HCT116 (cell line): ENCODE measurements at regions not wholly inside any gene's neighbourhood (a gene's known extent, or its start where the extent isn't known, plus 50 kb on each side); places are given as distances from the start of the nearest gene placed in this dataset.

Experiments
- ATAC-seq: fragments of 200-7000 bp; cut with Tn5 transposase; 2 replicates; pipeline ENCODE4 v1.9.1; 2020; ENCODE audit warnings: mild to moderate bottlenecking, moderate library complexity
- BruUV-seq: library from RNA; stranded (reverse); fragments of 400-500 nt; replicated peaks from 2 replicates; lab custom pipeline; 2021; lab: Mats Ljungman, UMichigan
- CTCF ChIA-PET: fragments of 300-600 bp; sonication (Branson Sonifier 250); formaldehyde crosslinking; loops from one replicate; lab custom pipeline; 2021; ENCODE audit warnings: antibody characterized with exemption; lab: Charles Lee
- POLR2A ChIA-PET: fragments of 300-600, 350-600 bp; sonication (Branson Sonifier 250); formaldehyde crosslinking; loops from one replicate; lab custom pipeline; 2021; ENCODE audit warnings: antibody characterized with exemption; lab: Charles Lee
- RAD21 ChIA-PET, 2 experiments: fragments of 300-600 bp; sonication (Branson Sonifier 250); formaldehyde crosslinking; loops; one replicate each; lab custom pipeline; 2023; ENCODE audit warnings: low total read pairs in 2 of 2; ENCODE audit not compliant: uncharacterized antibody in 2 of 2, unreplicated experiment in 2 of 2, low non-redundant PET in 1 of 2; lab: Charles Lee
- DNase-seq: peaks from one replicate; pipeline ENCODE4 v3.0.0-alpha.2; 2010; ENCODE audit warnings: low read depth, low spot score
- H2AFZ ChIP-seq: fragments of 200-600 bp; shearing (Covaris generic), sonication (generic); 2 replicates; pipeline ENCODE4 v1.6.1; 2017; ENCODE audit warnings: low read depth, mixed run types, mixed read lengths, antibody characterized with exemption, low read length; ENCODE audit not compliant: poor library complexity, severe bottlenecking
- H3K27ac ChIP-seq: 2 replicates; pipeline ENCODE4 v1.5.1; 2012; ENCODE audit warnings: low read depth, low read length
- H3K27me3 ChIP-seq: fragments of 200-600 bp; sonication (generic); 2 replicates; pipeline ENCODE4 v1.6.1; 2016; ENCODE audit warnings: mixed run types, low read length, mixed read lengths; ENCODE audit not compliant: insufficient read depth
- H3K36me3 ChIP-seq, 2 experiments: fragments of 200-500 bp in 1 of 2; fragments of 200-600 bp in 1 of 2; sonication (Bioruptor generic) in 1 of 2; sonication (generic) in 1 of 2; 2 replicates each; pipeline versions ENCODE4 v1.5.1 to v1.6.1; 2014 to 2016; ENCODE audit warnings: low read length in 2 of 2, inconsistent platforms in 1 of 2, mixed read lengths in 1 of 2, mixed run types in 1 of 2; ENCODE audit not compliant: insufficient read depth in 2 of 2, control insufficient read depth in 1 of 2
- H3K4me1 ChIP-seq, 2 experiments: fragments of 200-600 bp in 1 of 2; sonication (generic) in 1 of 2; 2 replicates each; pipeline versions ENCODE4 v1.5.1 to v1.6.1; 2012 to 2017; ENCODE audit warnings: low read length in 2 of 2, inconsistent platforms in 1 of 2, mild to moderate bottlenecking in 1 of 2, mixed read lengths in 1 of 2, mixed run types in 1 of 2, moderate library complexity in 1 of 2; ENCODE audit not compliant: insufficient read depth in 2 of 2, control insufficient read depth in 1 of 2
- H3K4me2 ChIP-seq: fragments of 200-600 bp; sonication (generic); 2 replicates; pipeline ENCODE4 v1.6.1; 2017; ENCODE audit warnings: mixed run types, low read length, mixed read lengths
- H3K4me3 ChIP-seq, 2 experiments: fragments of 200-600 bp in 1 of 2; sonication (generic) in 1 of 2; replicated peaks in 1 of 2; 2 replicates each; pipeline ENCODE4 v1.5.1; 2011 to 2016; ENCODE audit warnings: low read length in 2 of 2, control low read depth in 1 of 2, low read depth in 1 of 2, mild to moderate bottlenecking in 1 of 2, mixed read lengths in 1 of 2, mixed run types in 1 of 2
- H3K79me2 ChIP-seq: fragments of 200-600 bp; sonication (generic); 2 replicates; pipeline ENCODE4 v1.6.1; 2017; ENCODE audit warnings: mild to moderate bottlenecking, mixed run types, low read length, moderate library complexity, mixed read lengths; ENCODE audit not compliant: insufficient read depth
- H3K9ac ChIP-seq: fragments of 200-600 bp; sonication (generic); 2 replicates; pipeline ENCODE4 v1.6.1; 2016; ENCODE audit warnings: low read length, mixed read lengths
- H3K9me2 ChIP-seq: fragments of 200-600 bp; sonication (generic), shearing (Covaris generic); 2 replicates; pipeline ENCODE4 v1.6.1; 2017; ENCODE audit warnings: mixed run types, mild to moderate bottlenecking, moderate library complexity; ENCODE audit not compliant: insufficient read depth
- H3K9me3 ChIP-seq, 2 experiments: fragments of 200-500 bp in 1 of 2; fragments of 200-600 bp in 1 of 2; sonication (Bioruptor generic) in 1 of 2; sonication (generic) in 1 of 2; 2 replicates each; pipeline ENCODE4 v1.6.1; 2014 to 2017; ENCODE audit warnings: low read length in 2 of 2, mixed read lengths in 2 of 2, inconsistent platforms in 1 of 2, low read depth in 1 of 2, mild to moderate bottlenecking in 1 of 2, mixed run types in 1 of 2, moderate library complexity in 1 of 2; ENCODE audit not compliant: control insufficient read depth in 1 of 2, insufficient read depth in 1 of 2
- H4K20me1 ChIP-seq: fragments of 200-600 bp; sonication (generic), shearing (Covaris generic); 2 replicates; pipeline ENCODE4 v1.6.1; 2017; ENCODE audit warnings: mixed run types, mild to moderate bottlenecking, moderate library complexity; ENCODE audit not compliant: insufficient read depth
- CEBPB ChIP-seq: IDR thresholded peaks from 2 replicates; pipeline ENCODE4 v1.6.1; 2012; ENCODE audit warnings: low read depth
- FOSL1 ChIP-seq: IDR thresholded peaks from 2 replicates; pipeline ENCODE4 v1.6.1; 2012; ENCODE audit warnings: low read depth
- POLR2A ChIP-seq: IDR thresholded peaks from 2 replicates; pipeline ENCODE4 v1.7.0; 2011; ENCODE audit warnings: borderline replicate concordance; ENCODE audit not compliant: insufficient read depth, insufficient read length; ENCODE audit errors: extremely low read depth
- POLR2AphosphoS5 ChIP-seq: IDR thresholded peaks from 2 replicates; pipeline ENCODE4 v1.6.1; 2011; ENCODE audit warnings: mild to moderate bottlenecking, low read depth, low read length, moderate library complexity
- RAD21 ChIP-seq: IDR thresholded peaks from 2 replicates; pipeline ENCODE4 v1.6.1; 2012; ENCODE audit warnings: low read depth, mild to moderate bottlenecking
- TCF7L2 ChIP-seq: IDR thresholded peaks from 2 replicates; pipeline ENCODE4 v1.7.0; 2011; ENCODE audit warnings: borderline replicate concordance, inconsistent platforms; ENCODE audit not compliant: insufficient read depth, insufficient read length; ENCODE audit errors: extremely low read depth
- ZFX ChIP-seq: fragments of 450-650 bp; IDR thresholded peaks from 2 replicates; pipeline ENCODE4 v1.6.1; 2017
- intact Hi-C: fragments of 100-400 bp; cut with micrococcal nuclease; formaldehyde crosslinking; loops from 2 replicates; pipeline ENCODE4 v1.10.0; 2022
- TF ChIP-seq, protein P1 (sequence below): IDR thresholded peaks from 2 replicates; pipeline ENCODE4 v1.6.1; 2011; ENCODE audit warnings: mild to moderate bottlenecking, low read length, moderate library complexity; ENCODE audit not compliant: insufficient replicate concordance; ENCODE audit errors: extremely low read depth
- TF ChIP-seq, protein P2 (sequence below): IDR thresholded peaks from 2 replicates; pipeline ENCODE4 v1.6.1; 2012; ENCODE audit warnings: low read depth
- TF ChIP-seq, protein P3 (sequence below): IDR thresholded peaks from 2 replicates; pipeline ENCODE4 v1.6.1; 2012

DNA sequence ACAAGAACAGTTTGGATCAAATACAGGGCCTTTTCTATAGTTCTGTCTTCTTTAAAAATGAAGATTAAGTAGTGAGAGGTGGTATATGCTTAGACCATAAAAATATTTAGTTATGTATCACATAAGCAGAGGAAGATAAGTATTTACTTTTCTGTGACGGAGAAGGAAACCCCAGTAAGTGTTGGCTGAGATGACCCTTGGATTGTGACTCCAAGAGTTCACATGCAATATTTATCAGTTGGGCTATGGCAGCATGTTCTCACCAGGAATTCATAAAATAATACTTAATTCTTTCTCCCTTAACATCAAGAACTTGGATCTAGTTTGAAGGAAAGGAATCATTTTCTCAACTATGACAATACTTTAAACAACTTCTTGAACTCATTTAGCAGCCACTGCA is 98.4 kb upstream of the TBX18 start:
- H3K4me1 ChIP-seq, result no peaks in the 10 kb centered on the region
- H3K9me3 ChIP-seq, result no peaks in the 10 kb centered on the region
- no peak overlapping the region for H3K9ac ChIP-seq
- ATAC-seq (no peak), DNase-seq (no peak)
- H3K27me3 ChIP-seq, result no peaks in the 10 kb centered on the region
- H3K79me2 ChIP-seq, result no peaks in the 10 kb centered on the region
- no peak overlapping the region for H3K4me2 ChIP-seq
- RAD21 ChIA-PET, result no interaction called here
- no TSS peak for BruUV-seq
- H3K9me2 ChIP-seq, result no peaks in the 10 kb centered on the region; the same call in 1 of the 2 replicates
- no peak overlapping the region for H3K4me3 ChIP-seq
- POLR2A ChIA-PET, result no interaction called here
- CTCF ChIA-PET, result no interaction called here
- no peaks in the 10 kb centered on the region for H4K20me1 ChIP-seq
- H3K27ac ChIP-seq, result no peak overlapping the region
- TF ChIP-seq, protein P1, sequence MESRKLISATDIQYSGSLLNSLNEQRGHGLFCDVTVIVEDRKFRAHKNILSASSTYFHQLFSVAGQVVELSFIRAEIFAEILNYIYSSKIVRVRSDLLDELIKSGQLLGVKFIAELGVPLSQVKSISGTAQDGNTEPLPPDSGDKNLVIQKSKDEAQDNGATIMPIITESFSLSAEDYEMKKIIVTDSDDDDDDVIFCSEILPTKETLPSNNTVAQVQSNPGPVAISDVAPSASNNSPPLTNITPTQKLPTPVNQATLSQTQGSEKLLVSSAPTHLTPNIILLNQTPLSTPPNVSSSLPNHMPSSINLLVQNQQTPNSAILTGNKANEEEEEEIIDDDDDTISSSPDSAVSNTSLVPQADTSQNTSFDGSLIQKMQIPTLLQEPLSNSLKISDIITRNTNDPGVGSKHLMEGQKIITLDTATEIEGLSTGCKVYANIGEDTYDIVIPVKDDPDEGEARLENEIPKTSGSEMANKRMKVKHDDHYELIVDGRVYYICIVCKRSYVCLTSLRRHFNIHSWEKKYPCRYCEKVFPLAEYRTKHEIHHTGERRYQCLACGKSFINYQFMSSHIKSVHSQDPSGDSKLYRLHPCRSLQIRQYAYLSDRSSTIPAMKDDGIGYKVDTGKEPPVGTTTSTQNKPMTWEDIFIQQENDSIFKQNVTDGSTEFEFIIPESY, result no peak
- TF ChIP-seq ZFX (no peak), FOSL1 (no peak), CEBPB (no peak), POLR2A (no peak), POLR2AphosphoS5 (no peak), RAD21 (no peak), TCF7L2 (no peak)
- TF ChIP-seq, protein P2, sequence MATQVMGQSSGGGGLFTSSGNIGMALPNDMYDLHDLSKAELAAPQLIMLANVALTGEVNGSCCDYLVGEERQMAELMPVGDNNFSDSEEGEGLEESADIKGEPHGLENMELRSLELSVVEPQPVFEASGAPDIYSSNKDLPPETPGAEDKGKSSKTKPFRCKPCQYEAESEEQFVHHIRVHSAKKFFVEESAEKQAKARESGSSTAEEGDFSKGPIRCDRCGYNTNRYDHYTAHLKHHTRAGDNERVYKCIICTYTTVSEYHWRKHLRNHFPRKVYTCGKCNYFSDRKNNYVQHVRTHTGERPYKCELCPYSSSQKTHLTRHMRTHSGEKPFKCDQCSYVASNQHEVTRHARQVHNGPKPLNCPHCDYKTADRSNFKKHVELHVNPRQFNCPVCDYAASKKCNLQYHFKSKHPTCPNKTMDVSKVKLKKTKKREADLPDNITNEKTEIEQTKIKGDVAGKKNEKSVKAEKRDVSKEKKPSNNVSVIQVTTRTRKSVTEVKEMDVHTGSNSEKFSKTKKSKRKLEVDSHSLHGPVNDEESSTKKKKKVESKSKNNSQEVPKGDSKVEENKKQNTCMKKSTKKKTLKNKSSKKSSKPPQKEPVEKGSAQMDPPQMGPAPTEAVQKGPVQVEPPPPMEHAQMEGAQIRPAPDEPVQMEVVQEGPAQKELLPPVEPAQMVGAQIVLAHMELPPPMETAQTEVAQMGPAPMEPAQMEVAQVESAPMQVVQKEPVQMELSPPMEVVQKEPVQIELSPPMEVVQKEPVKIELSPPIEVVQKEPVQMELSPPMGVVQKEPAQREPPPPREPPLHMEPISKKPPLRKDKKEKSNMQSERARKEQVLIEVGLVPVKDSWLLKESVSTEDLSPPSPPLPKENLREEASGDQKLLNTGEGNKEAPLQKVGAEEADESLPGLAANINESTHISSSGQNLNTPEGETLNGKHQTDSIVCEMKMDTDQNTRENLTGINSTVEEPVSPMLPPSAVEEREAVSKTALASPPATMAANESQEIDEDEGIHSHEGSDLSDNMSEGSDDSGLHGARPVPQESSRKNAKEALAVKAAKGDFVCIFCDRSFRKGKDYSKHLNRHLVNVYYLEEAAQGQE, result no peak
- TF ChIP-seq, protein P3, sequence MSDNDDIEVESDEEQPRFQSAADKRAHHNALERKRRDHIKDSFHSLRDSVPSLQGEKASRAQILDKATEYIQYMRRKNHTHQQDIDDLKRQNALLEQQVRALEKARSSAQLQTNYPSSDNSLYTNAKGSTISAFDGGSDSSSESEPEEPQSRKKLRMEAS, result no peak
- intact Hi-C loops, result no loop called here
- H3K36me3 ChIP-seq, result no peaks in the 10 kb centered on the region
- H2AFZ ChIP-seq, result no peak overlapping the region
